HFF-Myc (cell line): ENCODE measurements at regions not wholly inside any gene's neighbourhood (a gene's known extent, or its start where the extent isn't known, plus 50 kb on each side); places are given as distances from the start of the nearest gene placed in this dataset.

Experiments used
- DNase-seq: peaks from one replicate; pipeline ENCODE4 v3.0.0-alpha.2; 2011; ENCODE audit warnings: low read depth; ENCODE audit errors: extremely low read depth
- H3K4me3 ChIP-seq: replicated peaks from 2 replicates; pipeline ENCODE4 v1.5.1; 2011; ENCODE audit warnings: low read depth, mild to moderate bottlenecking, control low read depth, low read length
- CTCF ChIP-seq: IDR thresholded peaks from 2 replicates; pipeline ENCODE4 v1.5.1; 2012; ENCODE audit warnings: mild to moderate bottlenecking, low read depth, low read length, control low read depth; ENCODE audit errors: missing control alignments

DNA sequence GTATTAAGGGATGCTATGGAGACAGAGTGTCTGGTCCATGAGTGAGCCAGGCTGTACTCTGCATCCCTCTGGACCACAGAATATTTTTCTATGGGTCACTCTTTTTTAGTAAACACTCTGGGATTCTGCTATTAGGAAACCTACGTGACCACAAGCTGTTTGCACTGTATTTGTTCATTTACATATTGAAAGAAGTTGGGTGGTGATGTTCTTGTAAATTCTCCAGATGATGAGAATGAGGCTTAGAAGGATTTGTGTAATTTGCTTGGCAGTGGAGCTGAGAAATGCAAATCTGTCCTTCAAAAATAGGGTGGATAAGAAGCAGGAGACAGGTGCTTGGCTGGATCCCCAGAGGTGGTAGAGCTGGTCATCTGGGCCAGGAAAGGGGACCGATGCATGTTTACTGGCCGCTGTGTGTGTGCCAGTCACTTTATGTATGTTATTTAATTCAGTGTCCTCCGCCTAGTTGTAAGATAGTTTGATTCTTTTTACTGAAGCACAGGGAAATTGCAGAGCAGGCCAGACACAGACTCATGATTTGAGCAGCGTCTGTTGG is 63.7 kb upstream of the HEPHL1 start:
- no peak for DNase-seq
- TF ChIP-seq CTCF: no peak
- H3K4me3 ChIP-seq: no peak overlapping the region

DNA sequence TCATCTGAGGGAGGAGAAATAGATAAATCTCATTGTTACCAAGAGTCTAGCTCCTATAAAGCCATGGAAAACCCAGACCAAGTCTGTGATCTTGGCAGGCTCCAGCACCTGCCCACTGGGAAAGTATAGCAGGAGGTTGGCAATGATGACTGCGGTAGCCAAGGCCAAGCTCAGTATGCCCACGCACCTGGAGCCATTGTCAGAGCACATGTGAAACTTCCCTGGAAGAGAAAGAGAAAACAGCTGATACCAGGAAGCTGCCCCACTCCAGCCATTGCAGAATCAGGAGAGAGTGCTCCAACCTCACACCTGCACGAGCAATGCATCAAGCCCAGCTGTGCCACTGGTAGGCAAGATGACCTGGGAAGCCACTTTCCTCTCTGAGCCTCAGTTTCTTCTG is 62.2 kb upstream of the HEPHL1 start:
- DNase-seq: no peak
- no peak for TF ChIP-seq CTCF
- H3K4me3 ChIP-seq: no peak overlapping the region

- no peak overlapping the region for H3K4me3 ChIP-seq
- TF ChIP-seq CTCF: no peak
- DNase-seq: no peak
Measured at GRCh38 chr11:93959663-93960062, 61.5 kb upstream of the HEPHL1 start.

GRCh38 chr11:93963072-93963471 is 58.1 kb upstream of the HEPHL1 start:
- no peak for TF ChIP-seq CTCF
- H3K4me3 ChIP-seq: no peak overlapping the region
- DNase-seq: no peak

DNA sequence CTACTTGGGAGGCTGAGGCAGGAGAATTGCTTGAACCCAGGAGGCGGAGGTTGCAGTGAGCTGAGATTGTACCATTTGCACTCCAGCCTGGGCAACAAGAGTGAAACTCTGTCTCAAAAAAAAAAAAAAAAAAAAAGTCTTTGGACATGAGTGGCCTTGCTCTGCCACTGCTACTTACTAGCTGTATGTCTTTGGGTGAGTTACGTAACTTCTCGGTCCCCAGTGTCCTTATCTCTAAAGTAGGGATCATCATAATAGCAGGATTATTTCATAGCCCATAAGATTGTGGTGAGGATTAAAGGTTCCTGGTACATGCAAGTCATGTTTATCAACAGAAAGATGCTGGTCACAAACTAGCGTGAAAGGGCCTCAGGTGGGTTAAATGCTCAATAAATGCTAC is 53.9 kb upstream of the HEPHL1 start:
- DNase-seq: no peak
- no peak overlapping the region for H3K4me3 ChIP-seq
- TF ChIP-seq CTCF: no peak

GRCh38 chr11:93967944-93968343 is 53.2 kb upstream of the HEPHL1 start:
- no peak for DNase-seq
- no peak for TF ChIP-seq CTCF
- no peak overlapping the region for H3K4me3 ChIP-seq
